ENCODE measurements at regions not wholly inside any gene's neighbourhood (a gene's known extent, or its start where the extent isn't known, plus 50 kb on each side); places are given as distances from the start of the nearest gene placed in this dataset.

DNA sequence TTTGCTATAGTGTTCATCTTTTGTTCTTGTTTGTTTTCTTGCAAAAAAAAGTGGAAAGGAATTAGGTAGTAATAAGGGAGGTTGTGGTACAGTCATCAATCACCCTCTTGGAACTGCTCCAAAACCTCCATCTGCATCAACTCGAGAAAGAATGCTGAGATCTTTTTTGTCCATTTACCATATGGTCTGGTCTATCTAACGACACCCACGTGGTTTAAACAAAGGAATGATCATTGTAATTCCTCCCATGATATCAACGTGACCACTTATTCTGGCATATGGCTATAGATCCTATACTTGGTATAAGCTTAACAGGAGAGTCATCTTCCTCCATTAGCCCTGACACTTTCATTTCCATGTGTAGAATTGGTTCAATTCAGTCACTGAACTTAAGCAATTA, 1025.3 kb upstream of the NXPH2 start:
- H3K36me3 ChIP-seq (ENCODE audit: control insufficient read depth in 2 of 2, insufficient read depth in 1 of 2, low read length in 2 of 2): no peaks in the 10 kb centered on the region
- H3K27ac ChIP-seq (ENCODE audit: extremely low read depth, low read depth, low read length): no peak overlapping the region
- H3K4me3 ChIP-seq (ENCODE audit: low read depth, low read length): no peak overlapping the region
- ChIA-PET CTCF (no interaction called here), POLR2A (no interaction called here)
- H3K4me1 ChIP-seq (ENCODE audit: control insufficient read depth, insufficient read depth, low read length): no peaks in the 10 kb centered on the region
- no peak for TF ChIP-seq ZNF776 (tag by site-specific recombination; IDR thresholded peaks at IDR 0.05; ENCODE audit: borderline replicate concordance)
- no peak for TF ChIP-seq ZNF530 (tag by site-specific recombination; IDR thresholded peaks at IDR 0.05; ENCODE audit: low read depth)
- TF ChIP-seq ZNF239 (tag by site-specific recombination; IDR thresholded peaks at IDR 0.05): no peak
- TF ChIP-seq ZBTB20 (tag by site-specific recombination; IDR thresholded peaks at IDR 0.05): no peak
- no peak for TF ChIP-seq GLIS1 (tag by site-specific recombination; IDR thresholded peaks at IDR 0.05)
- no peak for TF ChIP-seq EGR2 (tag by site-specific recombination; IDR thresholded peaks at IDR 0.05; ENCODE audit: low read depth)
- no peak for TF ChIP-seq ZNF114 (tag by site-specific recombination; IDR thresholded peaks at IDR 0.05)
- TF ChIP-seq HOXA7 (CRISPR knock-in tag; IDR thresholded peaks at IDR 0.05; ENCODE audit: borderline replicate concordance): no peak
- TF ChIP-seq ZNF23 (tag by site-specific recombination; IDR thresholded peaks at IDR 0.05; ENCODE audit: borderline replicate concordance): no peak
- TF ChIP-seq ZFP3 (tag by site-specific recombination; IDR thresholded peaks at IDR 0.05; ENCODE audit: low read depth): no peak
- no peaks in the 10 kb centered on the region for H3K9me3 ChIP-seq (ENCODE audit: control insufficient read depth, insufficient read depth, low read depth, low read length)

DNA sequence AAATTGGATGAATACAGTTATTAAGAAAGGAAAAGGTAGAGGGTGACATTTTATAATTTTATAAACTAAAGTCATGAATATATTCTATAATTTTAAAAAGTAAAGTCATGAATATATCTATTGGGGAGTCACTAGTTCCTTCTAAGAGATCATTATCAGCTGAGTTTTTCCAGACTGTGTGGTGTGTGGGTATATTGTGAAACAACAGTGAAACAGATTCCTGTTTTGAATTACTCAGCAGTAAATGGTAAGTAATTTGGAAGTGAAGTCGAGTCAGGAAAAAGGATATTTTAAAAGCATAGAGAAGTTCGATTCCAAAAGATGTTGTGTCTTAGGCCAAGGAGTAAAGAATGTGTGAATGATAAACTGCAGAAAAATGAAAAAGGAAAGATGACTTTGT, 1018.2 kb upstream of the NXPH2 start:
- H3K4me1 ChIP-seq (ENCODE audit: control insufficient read depth, insufficient read depth, low read length): no peaks in the 10 kb centered on the region
- ChIA-PET CTCF (no interaction called here), POLR2A (no interaction called here)
- no peak overlapping the region for H3K4me3 ChIP-seq (ENCODE audit: low read depth, low read length)
- H3K9me3 ChIP-seq (ENCODE audit: control insufficient read depth, insufficient read depth, low read depth, low read length): no peaks in the 10 kb centered on the region
- no peaks in the 10 kb centered on the region for H3K36me3 ChIP-seq (ENCODE audit: control insufficient read depth in 2 of 2, insufficient read depth in 1 of 2, low read length in 2 of 2)
- TF ChIP-seq ZNF530 (tag by site-specific recombination; IDR thresholded peaks at IDR 0.05; ENCODE audit: low read depth) (no peak), HOXC10 (CRISPR knock-in tag; IDR thresholded peaks at IDR 0.05) (no peak), KLF9 (tag by site-specific recombination; IDR thresholded peaks at IDR 0.05; ENCODE audit: low read depth) (no peak), ZNF16 (tag by site-specific recombination; IDR thresholded peaks at IDR 0.05; ENCODE audit: low read depth) (no peak), MYNN (tag by site-specific recombination; IDR thresholded peaks at IDR 0.05; ENCODE audit: borderline replicate concordance) (no peak), ZNF529 (tag by site-specific recombination; IDR thresholded peaks at IDR 0.05; ENCODE audit: insufficient replicate concordance) (no peak)
- no peak overlapping the region for H3K27ac ChIP-seq (ENCODE audit: extremely low read depth, low read depth, low read length)

DNA sequence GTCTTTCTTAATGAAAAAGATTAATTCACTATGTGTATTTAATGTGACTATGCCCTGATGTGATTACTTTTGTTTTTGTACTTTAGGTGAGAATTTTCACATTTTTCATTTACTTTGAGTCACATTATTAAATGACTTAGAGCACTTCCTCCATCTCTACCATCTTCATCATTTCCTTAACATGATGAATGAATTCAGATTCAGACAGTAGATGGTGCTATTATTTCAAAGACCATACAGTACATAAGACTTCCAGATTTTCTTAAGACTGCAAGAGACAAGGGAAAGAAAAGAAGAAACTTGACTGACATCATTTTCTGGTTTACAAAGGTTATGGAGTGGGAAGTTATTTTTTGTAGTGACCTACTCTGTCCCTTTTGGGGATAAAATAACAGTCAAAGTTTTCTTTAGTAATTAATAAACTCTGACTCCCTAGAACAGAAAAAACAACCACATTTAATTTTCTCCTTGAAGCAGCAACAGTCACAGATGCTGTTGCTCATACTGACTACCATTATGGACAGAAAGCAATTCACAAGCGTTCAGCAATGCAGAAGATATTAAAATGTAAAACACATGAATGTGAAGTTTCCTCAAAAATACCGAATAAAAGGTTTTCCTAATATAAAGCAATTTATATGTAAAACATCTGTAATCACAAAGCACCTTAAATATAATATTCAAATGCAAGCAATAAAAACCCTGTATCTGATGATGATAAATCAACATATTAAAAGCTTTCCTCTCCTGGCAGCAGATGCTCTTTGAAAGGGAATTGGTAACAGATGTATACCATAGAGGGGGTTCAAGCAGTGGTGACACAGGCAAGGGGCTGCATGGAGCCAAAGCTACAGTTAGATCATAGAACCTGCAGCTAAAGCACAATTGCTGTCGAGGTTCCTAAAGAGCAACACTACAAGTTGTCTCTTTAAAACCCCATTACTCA, 1010.9 kb upstream of the NXPH2 start:
- ChIA-PET CTCF (interaction anchor here (0.6 to 2.0 kb wide), 2 partner anchors 8 to 1072 kb away, joined by 3 to 8 read pairs; no protein-coding TSS in a partner anchor), POLR2A (no interaction called here)
- Histone ChIP-seq H3K4me1 (ENCODE audit: control insufficient read depth, insufficient read depth, low read length) (no peaks in the 10 kb centered on the region), H3K4me3 (ENCODE audit: low read depth, low read length) (no peak overlapping the region), H3K27ac (ENCODE audit: extremely low read depth, low read depth, low read length) (no peak overlapping the region), H3K9me3 (ENCODE audit: control insufficient read depth, insufficient read depth, low read depth, low read length) (no peaks in the 10 kb centered on the region), H3K36me3 (ENCODE audit: control insufficient read depth in 2 of 2, insufficient read depth in 1 of 2, low read length in 2 of 2) (no peaks in the 10 kb centered on the region)
- TF ChIP-seq ZNF654 (tag by site-specific recombination; IDR thresholded peaks at IDR 0.05; ENCODE audit: low read depth): peak; percentile 73
- no peak for TF ChIP-seq BCL11B (tag by site-specific recombination; IDR thresholded peaks at IDR 0.05; ENCODE audit: low read depth)

DNA sequence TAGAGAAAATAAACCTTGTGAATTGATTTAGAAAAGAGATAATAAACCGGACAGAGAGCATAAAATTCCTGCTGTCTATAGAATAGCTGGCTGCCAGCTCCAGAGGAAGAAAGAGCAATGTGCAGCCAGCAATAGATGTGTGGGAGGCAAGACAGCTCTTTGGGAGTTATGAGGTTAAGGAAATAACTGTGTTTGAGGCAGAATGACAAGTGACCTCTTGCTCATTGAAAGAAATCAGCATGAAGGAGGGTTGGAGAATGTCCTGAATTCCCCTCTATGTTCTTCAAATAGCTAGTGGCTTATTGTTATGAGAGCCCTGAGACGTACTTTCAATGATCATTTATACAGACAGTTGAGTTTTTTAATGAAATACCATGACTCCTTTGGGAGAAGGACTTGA, 1009.9 kb upstream of the NXPH2 start:
- H3K9me3 ChIP-seq (ENCODE audit: control insufficient read depth, insufficient read depth, low read depth, low read length): no peaks in the 10 kb centered on the region
- no peaks in the 10 kb centered on the region for H3K36me3 ChIP-seq (ENCODE audit: control insufficient read depth in 2 of 2, insufficient read depth in 1 of 2, low read length in 2 of 2)
- H3K27ac ChIP-seq (ENCODE audit: extremely low read depth, low read depth, low read length): no peak overlapping the region
- CTCF ChIA-PET: interaction anchor here (2.0 kb wide), 1 partner anchor 1073 kb away, joined by 8 read pairs; no protein-coding TSS in a partner anchor
- no peak overlapping the region for H3K4me3 ChIP-seq (ENCODE audit: low read depth, low read length)
- POLR2A ChIA-PET: no interaction called here
- H3K4me1 ChIP-seq (ENCODE audit: control insufficient read depth, insufficient read depth, low read length): no peaks in the 10 kb centered on the region
- TF ChIP-seq, protein P1, sequence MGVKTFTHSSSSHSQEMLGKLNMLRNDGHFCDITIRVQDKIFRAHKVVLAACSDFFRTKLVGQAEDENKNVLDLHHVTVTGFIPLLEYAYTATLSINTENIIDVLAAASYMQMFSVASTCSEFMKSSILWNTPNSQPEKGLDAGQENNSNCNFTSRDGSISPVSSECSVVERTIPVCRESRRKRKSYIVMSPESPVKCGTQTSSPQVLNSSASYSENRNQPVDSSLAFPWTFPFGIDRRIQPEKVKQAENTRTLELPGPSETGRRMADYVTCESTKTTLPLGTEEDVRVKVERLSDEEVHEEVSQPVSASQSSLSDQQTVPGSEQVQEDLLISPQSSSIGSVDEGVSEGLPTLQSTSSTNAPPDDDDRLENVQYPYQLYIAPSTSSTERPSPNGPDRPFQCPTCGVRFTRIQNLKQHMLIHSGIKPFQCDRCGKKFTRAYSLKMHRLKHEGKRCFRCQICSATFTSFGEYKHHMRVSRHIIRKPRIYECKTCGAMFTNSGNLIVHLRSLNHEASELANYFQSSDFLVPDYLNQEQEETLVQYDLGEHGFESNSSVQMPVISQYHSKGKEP (tag by site-specific recombination; IDR thresholded peaks at IDR 0.05): no peak
- TF ChIP-seq ZBTB1 (tag by site-specific recombination; IDR thresholded peaks at IDR 0.05) (no peak), KLF1 (tag by site-specific recombination; IDR thresholded peaks at IDR 0.05) (no peak), ZSCAN30 (tag by site-specific recombination; IDR thresholded peaks at IDR 0.05) (no peak)
- TF ChIP-seq, protein P2, sequence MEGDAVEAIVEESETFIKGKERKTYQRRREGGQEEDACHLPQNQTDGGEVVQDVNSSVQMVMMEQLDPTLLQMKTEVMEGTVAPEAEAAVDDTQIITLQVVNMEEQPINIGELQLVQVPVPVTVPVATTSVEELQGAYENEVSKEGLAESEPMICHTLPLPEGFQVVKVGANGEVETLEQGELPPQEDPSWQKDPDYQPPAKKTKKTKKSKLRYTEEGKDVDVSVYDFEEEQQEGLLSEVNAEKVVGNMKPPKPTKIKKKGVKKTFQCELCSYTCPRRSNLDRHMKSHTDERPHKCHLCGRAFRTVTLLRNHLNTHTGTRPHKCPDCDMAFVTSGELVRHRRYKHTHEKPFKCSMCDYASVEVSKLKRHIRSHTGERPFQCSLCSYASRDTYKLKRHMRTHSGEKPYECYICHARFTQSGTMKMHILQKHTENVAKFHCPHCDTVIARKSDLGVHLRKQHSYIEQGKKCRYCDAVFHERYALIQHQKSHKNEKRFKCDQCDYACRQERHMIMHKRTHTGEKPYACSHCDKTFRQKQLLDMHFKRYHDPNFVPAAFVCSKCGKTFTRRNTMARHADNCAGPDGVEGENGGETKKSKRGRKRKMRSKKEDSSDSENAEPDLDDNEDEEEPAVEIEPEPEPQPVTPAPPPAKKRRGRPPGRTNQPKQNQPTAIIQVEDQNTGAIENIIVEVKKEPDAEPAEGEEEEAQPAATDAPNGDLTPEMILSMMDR (tag by site-specific recombination; IDR thresholded peaks at IDR 0.05): no peak
